GM19397 (cell line): ENCODE measurements at regions not wholly inside any gene's neighbourhood (a gene's known extent, or its start where the extent isn't known, plus 50 kb on each side); places are given as distances from the start of the nearest gene placed in this dataset.

Source experiments
- ATAC-seq: cut with Tn5 transposase; IDR thresholded peaks from one replicate; pipeline ENCODE4 v1.9.1; 2021; ENCODE audit warnings: mild to moderate bottlenecking, moderate library complexity; ENCODE audit not compliant: unreplicated experiment

DNA sequence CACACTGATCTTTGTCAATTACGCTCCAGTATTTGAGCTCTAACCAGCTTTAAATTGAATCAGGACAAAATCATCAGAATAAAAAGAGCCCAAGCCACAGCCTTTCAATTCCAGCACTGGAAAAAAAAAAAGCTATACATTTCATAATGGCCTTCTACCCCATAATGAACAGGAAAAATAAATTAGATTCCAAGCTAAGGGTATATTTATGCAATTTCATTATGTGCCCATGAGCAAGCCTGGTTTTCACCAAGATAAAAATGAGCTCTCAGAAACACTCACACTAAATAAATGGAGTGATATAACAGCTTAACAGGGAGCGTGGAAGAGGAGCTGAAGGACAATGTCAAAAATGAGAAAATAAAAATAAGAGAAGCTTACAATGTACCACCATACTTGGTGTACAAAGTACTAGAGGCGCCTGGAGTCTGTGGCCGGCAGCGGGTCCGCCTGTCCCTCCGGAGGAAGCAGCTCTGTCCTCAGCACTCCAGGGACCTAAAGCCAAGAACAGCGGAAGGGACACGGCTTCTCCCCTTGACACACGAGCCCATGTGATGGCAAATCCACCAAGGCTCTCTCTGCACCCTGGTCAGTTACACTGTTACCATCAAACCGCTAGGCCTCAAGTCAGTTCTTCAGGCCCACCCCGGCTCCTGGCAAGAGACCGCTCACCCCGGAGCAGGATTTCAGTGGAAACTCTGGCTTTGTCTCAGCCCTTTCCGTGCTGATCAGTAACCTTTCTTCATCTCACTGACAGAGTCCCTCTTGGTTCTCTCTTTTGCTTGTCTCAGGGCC lies 69.6 kb downstream of the RBFOX3 start:
- ATAC-seq = no peak

GRCh38 chr17:79539944-79540705 lies 70.7 kb downstream of the RBFOX3 start:
- ATAC-seq = no peak

DNA sequence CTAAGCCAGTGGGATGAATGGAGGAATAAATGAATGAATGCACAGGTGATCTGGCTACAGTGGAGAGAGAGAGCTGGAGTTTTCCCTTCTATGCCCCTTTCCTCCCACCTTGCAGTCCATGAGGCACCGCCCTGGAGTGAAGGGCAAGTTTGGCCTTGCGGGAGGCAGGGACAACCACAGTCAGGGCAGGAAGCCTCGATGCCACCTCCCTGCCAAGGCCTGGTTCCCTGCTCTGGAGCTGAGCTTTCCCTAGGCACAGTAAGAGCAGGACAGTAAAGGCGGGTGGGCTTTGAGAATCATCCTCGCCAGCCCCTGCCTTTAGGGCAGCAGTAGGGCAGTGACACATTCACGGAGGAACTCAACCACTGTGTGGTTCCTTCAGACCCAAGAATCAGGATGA lies 72.6 kb downstream of the RBFOX3 start:
- no peak for ATAC-seq

DNA sequence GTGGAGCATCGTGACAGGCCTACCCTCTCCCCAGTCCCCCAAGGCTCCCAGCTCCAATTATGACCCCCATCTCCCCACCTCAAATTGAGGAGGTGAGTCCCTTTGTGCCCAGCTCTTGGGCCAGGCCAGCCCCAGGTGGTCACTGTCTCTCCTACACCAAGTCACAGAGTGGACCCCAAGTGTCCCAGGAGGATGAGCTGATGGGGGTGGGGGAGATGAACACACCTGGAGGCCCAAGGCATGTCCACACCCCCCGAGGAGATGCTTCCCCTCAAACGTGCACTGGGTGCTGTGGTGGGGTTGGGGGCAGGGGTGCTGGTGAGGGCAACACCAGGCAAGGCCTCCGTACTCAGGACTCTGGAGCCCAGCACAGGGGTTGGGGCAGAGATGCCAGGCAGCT lies 73.2 kb downstream of the RBFOX3 start:
- ATAC-seq = no peak

DNA sequence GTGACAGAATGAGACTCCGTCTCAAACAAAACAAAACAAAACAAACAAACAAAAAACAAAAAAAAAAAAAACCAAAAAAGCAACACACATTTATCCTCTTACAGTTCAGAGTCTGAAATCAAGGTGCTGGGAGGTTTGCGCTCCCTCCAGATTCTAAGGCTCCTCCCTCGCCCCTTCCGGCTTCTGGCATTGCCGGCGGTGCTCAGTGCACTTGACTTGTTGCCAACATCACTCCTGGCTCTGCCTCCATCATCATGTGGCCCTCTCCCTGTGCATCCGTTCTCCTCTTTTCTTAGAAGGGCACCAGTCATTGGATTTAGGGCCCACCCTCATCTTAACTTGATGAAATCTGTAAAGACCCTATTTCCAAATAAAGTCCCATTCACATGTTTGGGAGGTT lies 73.8 kb downstream of the RBFOX3 start:
- no peak for ATAC-seq

GRCh38 chr17:79536212-79536840 lies 74.5 kb downstream of the RBFOX3 start:
- ATAC-seq = no peak

GRCh38 chr17:79535728-79536025 lies 75.2 kb downstream of the RBFOX3 start:
- ATAC-seq = no peak

DNA sequence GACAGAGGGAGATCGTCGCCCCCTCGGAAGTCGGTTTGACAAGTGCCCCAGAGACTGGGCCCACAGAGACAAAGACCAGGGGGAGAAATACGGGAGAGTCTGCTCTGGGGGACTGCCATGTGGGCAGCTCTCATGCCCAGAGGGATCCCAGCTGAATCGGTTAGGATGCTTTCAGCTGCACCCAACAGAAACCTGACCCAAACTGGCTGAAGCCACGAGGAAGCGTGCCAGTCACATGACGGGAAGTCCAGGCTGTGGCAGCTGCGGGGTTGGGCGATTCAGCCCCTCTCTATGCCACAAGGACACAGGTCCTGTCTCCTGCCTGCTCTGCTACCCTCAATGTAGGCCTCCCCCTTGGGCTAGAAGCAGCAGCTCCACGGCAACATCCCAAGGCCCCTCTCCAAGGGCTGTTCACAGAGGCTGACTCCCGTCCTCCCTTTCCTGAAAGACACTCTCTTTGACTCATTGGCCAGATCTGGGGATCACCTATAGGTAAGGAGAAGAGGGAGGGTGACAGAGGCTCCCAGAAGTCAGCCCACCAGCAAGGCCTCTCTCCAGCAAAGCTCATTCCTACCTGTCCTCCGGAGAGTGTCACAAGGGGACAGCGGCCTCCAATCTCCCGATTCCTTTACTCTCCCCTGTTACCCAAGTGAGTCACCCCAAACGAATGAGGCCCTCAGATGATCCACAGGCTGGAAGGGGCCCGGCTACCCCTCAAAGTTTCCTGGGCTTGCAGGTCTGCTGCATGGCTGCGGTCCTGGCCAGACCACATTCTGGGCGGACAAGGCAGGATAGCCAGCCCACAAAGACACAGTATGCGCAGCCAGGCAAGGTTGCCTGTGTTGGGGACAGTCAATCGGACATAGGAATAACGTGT lies 75.8 kb downstream of the RBFOX3 start:
- no peak for ATAC-seq

DNA sequence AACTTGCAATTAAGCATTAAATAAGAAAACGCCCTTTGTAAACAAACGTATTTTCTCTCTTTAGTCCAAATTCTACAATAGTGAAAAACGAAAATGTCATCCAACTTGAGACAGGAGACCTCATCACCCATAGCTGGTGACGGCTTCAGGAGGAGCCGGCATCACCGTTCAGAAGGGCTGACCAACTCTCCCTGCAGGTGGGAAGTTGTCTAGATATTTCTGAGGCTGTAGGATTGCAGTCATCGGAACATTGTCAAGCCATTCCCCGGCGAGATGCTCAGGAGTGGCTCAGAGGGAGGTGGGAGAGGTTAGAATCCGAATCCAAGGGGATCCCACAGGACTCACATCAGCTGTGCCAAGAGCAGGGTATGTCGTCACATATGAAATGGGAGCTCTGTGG lies 76.7 kb downstream of the RBFOX3 start:
- ATAC-seq = no peak

DNA sequence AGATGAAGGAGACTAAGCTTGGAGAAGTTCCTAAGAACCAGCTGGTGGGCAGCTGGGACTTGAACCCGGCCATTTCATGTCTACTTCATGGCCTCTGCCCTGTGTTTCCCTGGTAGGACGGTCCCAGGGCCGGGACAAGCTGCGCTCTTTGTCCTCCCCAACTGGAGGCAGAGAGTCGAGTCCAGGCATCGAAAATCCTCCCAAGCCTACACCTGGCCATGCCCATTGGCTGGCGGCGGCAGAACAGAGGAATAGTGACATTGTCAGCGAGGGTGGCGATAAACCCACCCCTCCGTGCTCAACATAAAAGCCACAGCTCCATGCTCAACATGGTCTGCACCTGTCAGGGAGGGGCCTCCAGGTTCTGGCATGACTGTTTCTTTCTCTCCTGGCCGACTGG lies 77.7 kb downstream of the RBFOX3 start:
- no peak for ATAC-seq

- no peak for ATAC-seq
These were observed 78.6 kb downstream of the RBFOX3 start for GRCh38 chr17:79532107-79532790.

- no peak for ATAC-seq
These were observed 79.4 kb downstream of the RBFOX3 start for GRCh38 chr17:79531191-79532095.

- no peak for ATAC-seq
These were observed 80.3 kb downstream of the RBFOX3 start for GRCh38 chr17:79530361-79531105.

- ATAC-seq = no peak
These were observed 81.2 kb downstream of the RBFOX3 start for GRCh38 chr17:79529661-79530081.

GRCh38 chr17:79528592-79529125 lies 82.2 kb downstream of the RBFOX3 start:
- no peak for ATAC-seq

GRCh38 chr17:79527306-79527705 lies 83.5 kb downstream of the RBFOX3 start:
- no peak for ATAC-seq

DNA sequence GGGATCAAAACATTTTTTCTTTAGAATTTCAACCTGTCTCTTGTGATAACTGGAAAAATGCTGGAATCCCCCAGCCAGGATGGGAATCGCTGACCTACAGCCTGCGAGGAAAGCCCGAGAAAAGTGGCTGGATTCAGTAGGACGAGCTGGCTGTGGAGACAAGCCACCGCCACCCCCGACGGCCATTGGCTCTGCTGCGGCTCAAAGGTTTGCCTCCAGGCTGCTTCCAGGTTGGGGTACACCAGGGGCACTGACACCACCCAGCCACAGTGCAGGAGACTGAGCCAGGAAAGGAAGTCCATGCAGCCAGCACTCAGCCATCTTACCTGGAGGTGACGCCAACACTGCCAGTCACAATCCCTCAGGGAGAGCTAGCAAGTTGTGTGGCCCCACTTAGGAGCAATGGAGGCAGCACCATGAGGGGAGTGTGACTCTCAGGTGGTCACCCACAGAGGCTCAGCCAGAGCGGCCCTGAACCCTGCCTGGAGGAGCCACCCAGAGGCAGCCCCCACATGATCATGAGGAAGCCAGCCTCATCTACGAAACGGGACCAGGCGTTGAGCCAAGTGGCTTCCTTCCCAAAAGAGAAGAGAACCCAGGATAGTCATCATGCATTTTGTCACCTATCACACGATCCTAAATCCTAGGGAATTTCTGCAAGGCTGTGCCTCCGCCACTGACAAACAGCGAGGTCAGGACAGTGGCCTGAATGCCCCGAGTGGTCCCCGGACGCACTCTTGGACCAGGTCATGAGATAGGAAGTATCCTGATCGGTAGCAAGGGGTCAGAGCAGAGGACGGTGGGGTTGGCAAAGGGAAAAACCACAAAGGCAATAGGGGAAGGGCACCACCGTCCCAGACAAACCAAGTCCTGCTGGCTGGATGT lies 84.8 kb downstream of the RBFOX3 start:
- no peak for ATAC-seq
